Panc1 (cell line): ENCODE measurements at regions not wholly inside any gene's neighbourhood (a gene's known extent, or its start where the extent isn't known, plus 50 kb on each side); places are given as distances from the start of the nearest gene placed in this dataset.

Experiments used
- ATAC-seq: fragments of 200-7000 bp; cut with Tn5 transposase; 2 replicates; pipeline ENCODE4 v1.9.1; 2020; ENCODE audit warnings: mild to moderate bottlenecking, moderate library complexity
- BruUV-seq: library from RNA; stranded (reverse); fragments of 400-500 nt; replicated peaks from 2 replicates; lab custom pipeline; 2021; lab: Mats Ljungman, UMichigan
- CTCF ChIA-PET: fragments of 300-600 bp; sonication (Branson Sonifier 250); formaldehyde crosslinking; loops from one replicate; lab custom pipeline; 2022; ENCODE audit warnings: antibody characterized with exemption; lab: Charles Lee
- POLR2A ChIA-PET: fragments of 300-600 bp; sonication (Branson Sonifier 250); formaldehyde crosslinking; loops from one replicate; lab custom pipeline; 2022; ENCODE audit warnings: antibody characterized with exemption; lab: Charles Lee
- DNase-seq: peaks from one replicate; pipeline ENCODE4 v3.0.0-alpha.2; 2010; ENCODE audit warnings: low read depth, low spot score
- H3K27ac ChIP-seq: 2 replicates; pipeline ENCODE4 v1.5.1; 2011; ENCODE audit warnings: mild to moderate bottlenecking, low read length, inconsistent platforms
- H3K27me3 ChIP-seq: fragments of 200-500 bp; sonication (Bioruptor generic); 2 replicates; pipeline ENCODE4 v1.6.0; 2014; ENCODE audit warnings: low read length, inconsistent platforms; ENCODE audit not compliant: control insufficient read depth, insufficient read depth
- H3K36me3 ChIP-seq: fragments of 200-500 bp; sonication (Bioruptor generic); 2 replicates; pipeline ENCODE4 v1.5.1; 2014; ENCODE audit warnings: inconsistent platforms, mild to moderate bottlenecking, low read length, moderate library complexity; ENCODE audit not compliant: control insufficient read depth, insufficient read depth
- H3K4me1 ChIP-seq: 2 replicates; pipeline ENCODE4 v1.5.1; 2011; ENCODE audit warnings: inconsistent platforms, mild to moderate bottlenecking, low read length, moderate library complexity; ENCODE audit not compliant: control insufficient read depth, insufficient read depth
- H3K4me3 ChIP-seq, 2 experiments: 2 replicates each; pipeline ENCODE4 v1.5.1; 2011 to 2012; ENCODE audit warnings: low read depth in 2 of 2, low read length in 2 of 2, mild to moderate bottlenecking in 2 of 2, inconsistent platforms in 1 of 2, moderate library complexity in 1 of 2
- H3K9me3 ChIP-seq: fragments of 200-500 bp; sonication (Bioruptor generic); 2 replicates; pipeline ENCODE4 v1.5.1; 2014; ENCODE audit warnings: low read depth, mild to moderate bottlenecking, inconsistent platforms, low read length, moderate library complexity; ENCODE audit not compliant: control insufficient read depth, insufficient read depth
- POLR2AphosphoS5 ChIP-seq: IDR thresholded peaks from 2 replicates; pipeline ENCODE4 v1.6.1; 2012; ENCODE audit warnings: mild to moderate bottlenecking, low read depth, low read length, moderate library complexity
- SIN3A ChIP-seq: IDR thresholded peaks from 2 replicates; pipeline ENCODE4 v1.6.1; 2012; ENCODE audit warnings: low read depth, mild to moderate bottlenecking, low read length, moderate library complexity, borderline replicate concordance; ENCODE audit not compliant: insufficient read depth
- TCF7L2 ChIP-seq: IDR thresholded peaks from 2 replicates; pipeline ENCODE4 v1.6.1; 2011; ENCODE audit warnings: mild to moderate bottlenecking, low read depth, low read length, inconsistent platforms
- in situ Hi-C: cut with HindIII; loops from 2 replicates; pipeline ENCODE4 v1.10.0; 2016; ENCODE audit warnings: low sequenced_read_pairs, low pct_unique_long_range_greater_than_20kb
- intact Hi-C: fragments of 100-400 bp; cut with micrococcal nuclease; formaldehyde crosslinking; loops from one replicate; pipeline ENCODE4 v1.10.0; 2022; ENCODE audit not compliant: unreplicated experiment
- TF ChIP-seq, protein P1 (sequence below), 2 experiments: IDR thresholded peaks; 2 replicates each; pipeline ENCODE4 v1.6.1; 2011 to 2012; ENCODE audit warnings: low read depth in 2 of 2, control low read depth in 1 of 2, low read length in 1 of 2, mild to moderate bottlenecking in 1 of 2, moderate library complexity in 1 of 2; ENCODE audit not compliant: insufficient read depth in 1 of 2
- TF ChIP-seq, protein P2 (sequence below): fragments of 450-650 bp; IDR thresholded peaks from 2 replicates; pipeline ENCODE4 v1.5.1; 2017; ENCODE audit warnings: mild to moderate bottlenecking

DNA sequence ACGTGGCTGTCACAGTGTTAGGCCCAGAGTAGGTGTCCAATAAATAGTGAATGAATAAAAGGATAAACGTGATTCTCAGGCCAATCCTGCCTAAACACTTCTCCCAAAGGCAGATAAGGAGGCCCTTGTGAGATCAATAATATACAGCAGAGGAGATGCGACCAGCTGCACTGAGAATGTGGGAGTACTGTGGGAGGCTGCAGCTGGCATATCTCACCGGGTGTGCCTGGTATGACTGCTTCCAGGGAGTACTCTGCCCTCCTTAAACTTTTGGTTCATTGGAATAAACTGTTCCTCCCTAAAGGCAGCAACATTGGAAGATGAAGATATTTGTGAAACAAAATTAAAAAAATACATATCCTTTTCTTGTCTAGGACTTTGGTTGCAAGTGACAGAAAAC lies 57.1 kb upstream of the PTPN3 start:
- no TSS peak for BruUV-seq
- CTCF ChIA-PET: no interaction called here
- no peaks in the 10 kb centered on the region for H3K9me3 ChIP-seq
- no peaks in the 10 kb centered on the region for H3K27me3 ChIP-seq
- no peak overlapping the region for H3K27ac ChIP-seq
- DNase-seq: no peak
- ATAC-seq: no peak
- in situ Hi-C loops: no loop called here
- H3K4me1 ChIP-seq: no peaks in the 10 kb centered on the region
- no peaks in the 10 kb centered on the region for H3K36me3 ChIP-seq
- H3K4me3 ChIP-seq: no peak overlapping the region
- TF ChIP-seq, protein P1, sequence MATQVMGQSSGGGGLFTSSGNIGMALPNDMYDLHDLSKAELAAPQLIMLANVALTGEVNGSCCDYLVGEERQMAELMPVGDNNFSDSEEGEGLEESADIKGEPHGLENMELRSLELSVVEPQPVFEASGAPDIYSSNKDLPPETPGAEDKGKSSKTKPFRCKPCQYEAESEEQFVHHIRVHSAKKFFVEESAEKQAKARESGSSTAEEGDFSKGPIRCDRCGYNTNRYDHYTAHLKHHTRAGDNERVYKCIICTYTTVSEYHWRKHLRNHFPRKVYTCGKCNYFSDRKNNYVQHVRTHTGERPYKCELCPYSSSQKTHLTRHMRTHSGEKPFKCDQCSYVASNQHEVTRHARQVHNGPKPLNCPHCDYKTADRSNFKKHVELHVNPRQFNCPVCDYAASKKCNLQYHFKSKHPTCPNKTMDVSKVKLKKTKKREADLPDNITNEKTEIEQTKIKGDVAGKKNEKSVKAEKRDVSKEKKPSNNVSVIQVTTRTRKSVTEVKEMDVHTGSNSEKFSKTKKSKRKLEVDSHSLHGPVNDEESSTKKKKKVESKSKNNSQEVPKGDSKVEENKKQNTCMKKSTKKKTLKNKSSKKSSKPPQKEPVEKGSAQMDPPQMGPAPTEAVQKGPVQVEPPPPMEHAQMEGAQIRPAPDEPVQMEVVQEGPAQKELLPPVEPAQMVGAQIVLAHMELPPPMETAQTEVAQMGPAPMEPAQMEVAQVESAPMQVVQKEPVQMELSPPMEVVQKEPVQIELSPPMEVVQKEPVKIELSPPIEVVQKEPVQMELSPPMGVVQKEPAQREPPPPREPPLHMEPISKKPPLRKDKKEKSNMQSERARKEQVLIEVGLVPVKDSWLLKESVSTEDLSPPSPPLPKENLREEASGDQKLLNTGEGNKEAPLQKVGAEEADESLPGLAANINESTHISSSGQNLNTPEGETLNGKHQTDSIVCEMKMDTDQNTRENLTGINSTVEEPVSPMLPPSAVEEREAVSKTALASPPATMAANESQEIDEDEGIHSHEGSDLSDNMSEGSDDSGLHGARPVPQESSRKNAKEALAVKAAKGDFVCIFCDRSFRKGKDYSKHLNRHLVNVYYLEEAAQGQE (IDR thresholded peaks at IDR 0.05; ENCODE audit: insufficient read depth in 1 of 2, low read depth in 2 of 2, low read length in 1 of 2): no peak
- TF ChIP-seq, protein P2, sequence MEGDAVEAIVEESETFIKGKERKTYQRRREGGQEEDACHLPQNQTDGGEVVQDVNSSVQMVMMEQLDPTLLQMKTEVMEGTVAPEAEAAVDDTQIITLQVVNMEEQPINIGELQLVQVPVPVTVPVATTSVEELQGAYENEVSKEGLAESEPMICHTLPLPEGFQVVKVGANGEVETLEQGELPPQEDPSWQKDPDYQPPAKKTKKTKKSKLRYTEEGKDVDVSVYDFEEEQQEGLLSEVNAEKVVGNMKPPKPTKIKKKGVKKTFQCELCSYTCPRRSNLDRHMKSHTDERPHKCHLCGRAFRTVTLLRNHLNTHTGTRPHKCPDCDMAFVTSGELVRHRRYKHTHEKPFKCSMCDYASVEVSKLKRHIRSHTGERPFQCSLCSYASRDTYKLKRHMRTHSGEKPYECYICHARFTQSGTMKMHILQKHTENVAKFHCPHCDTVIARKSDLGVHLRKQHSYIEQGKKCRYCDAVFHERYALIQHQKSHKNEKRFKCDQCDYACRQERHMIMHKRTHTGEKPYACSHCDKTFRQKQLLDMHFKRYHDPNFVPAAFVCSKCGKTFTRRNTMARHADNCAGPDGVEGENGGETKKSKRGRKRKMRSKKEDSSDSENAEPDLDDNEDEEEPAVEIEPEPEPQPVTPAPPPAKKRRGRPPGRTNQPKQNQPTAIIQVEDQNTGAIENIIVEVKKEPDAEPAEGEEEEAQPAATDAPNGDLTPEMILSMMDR: no peak
- no peak for TF ChIP-seq TCF7L2
- TF ChIP-seq SIN3A: no peak
- TF ChIP-seq POLR2AphosphoS5: no peak
- POLR2A ChIA-PET: no interaction called here
- intact Hi-C loops: no loop called here

DNA sequence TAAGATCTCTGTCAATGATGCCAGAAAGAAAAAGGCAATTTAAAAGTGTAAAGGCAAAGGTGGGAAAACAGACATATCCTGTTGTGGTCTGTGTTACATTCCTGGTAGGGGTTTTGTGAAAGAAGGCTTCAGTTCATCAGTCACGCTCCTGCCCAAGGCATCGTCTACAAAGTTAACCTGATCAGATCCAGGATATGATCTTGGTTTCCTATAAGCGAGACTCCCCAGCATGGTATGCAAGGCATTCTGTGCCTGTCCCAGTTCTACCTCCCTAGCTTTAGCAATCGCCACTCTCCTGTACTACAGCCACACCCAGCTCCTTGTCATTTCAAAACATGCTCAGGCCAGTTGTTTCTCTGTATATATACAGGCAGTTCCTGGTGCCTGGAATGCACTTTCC lies 58.0 kb upstream of the PTPN3 start:
- ATAC-seq (no peak), DNase-seq (no peak)

More for the DNA sequence above, 58.0 kb upstream of the PTPN3 start:
- no peaks in the 10 kb centered on the region for H3K27me3 ChIP-seq
- H3K9me3 ChIP-seq: no peaks in the 10 kb centered on the region
- intact Hi-C loops: no loop called here
- H3K4me1 ChIP-seq: no peaks in the 10 kb centered on the region
- TF ChIP-seq TCF7L2 (no peak), POLR2AphosphoS5 (no peak), SIN3A (no peak)
- TF ChIP-seq, protein P2: no peak
- TF ChIP-seq, protein P1 (IDR thresholded peaks at IDR 0.05; ENCODE audit: insufficient read depth in 1 of 2, low read depth in 2 of 2, low read length in 1 of 2): no peak
- POLR2A ChIA-PET: no interaction called here
- no peak overlapping the region for H3K4me3 ChIP-seq
- in situ Hi-C loops: no loop called here
- CTCF ChIA-PET: no interaction called here
- no peaks in the 10 kb centered on the region for H3K36me3 ChIP-seq
- H3K27ac ChIP-seq: no peak overlapping the region
- no TSS peak for BruUV-seq
